WTC11 (cell line): ENCODE measurements at regions not wholly inside any gene's neighbourhood (a gene's known extent, or its start where the extent isn't known, plus 50 kb on each side); places are given as distances from the start of the nearest gene placed in this dataset.

Experiments
- ATAC-seq: fragments of 200-7000 bp; cut with Tn5 transposase; 2 replicates; pipeline ENCODE4 v1.10.0; 2021; ENCODE audit warnings: mild to moderate bottlenecking, moderate library complexity
- CTCF ChIA-PET: fragments of 300-600 bp; sonication (Branson Sonifier 250); formaldehyde crosslinking; loops from one replicate; lab custom pipeline; 2021; ENCODE audit warnings: antibody characterized with exemption; lab: Charles Lee
- POLR2A ChIA-PET: fragments of 350-600 bp; sonication (Branson Sonifier 250); formaldehyde crosslinking; loops from one replicate; lab custom pipeline; 2021; ENCODE audit warnings: antibody characterized with exemption; lab: Charles Lee
- DNase-seq: peaks from one replicate; pipeline ENCODE4 v3.0.0; 2021; ENCODE audit warnings: low spot score
- H3K27ac Mint-ChIP-seq: 2 replicates; pipeline ENCODE4 v1.8.0; 2021; ENCODE audit warnings: mixed read lengths
- H3K27me3 Mint-ChIP-seq: 2 replicates; pipeline ENCODE4 v1.8.0; 2021; ENCODE audit warnings: low read depth, mild to moderate bottlenecking, moderate library complexity, mixed read lengths
- H3K36me3 Mint-ChIP-seq: 2 replicates; pipeline ENCODE4 v1.8.0; 2021; ENCODE audit warnings: mixed read lengths
- H3K4me1 Mint-ChIP-seq: 2 replicates; pipeline ENCODE4 v1.8.0; 2022; ENCODE audit warnings: mixed read lengths
- H3K4me3 Mint-ChIP-seq: 2 replicates; pipeline ENCODE4 v1.8.0; 2021; ENCODE audit warnings: mild to moderate bottlenecking, moderate library complexity, mixed read lengths
- H3K9me3 Mint-ChIP-seq: 2 replicates; pipeline ENCODE4 v1.8.0; 2021; ENCODE audit warnings: mixed read lengths
- AR ChIP-seq: fragments of 250-450 bp; sonication (Bioruptor Pico); IDR thresholded peaks from 2 replicates; pipeline ENCODE4 v1.9.0; 2021; ENCODE audit warnings: mild to moderate bottlenecking
- E2F1 ChIP-seq: sonication (generic); formaldehyde crosslinking; IDR thresholded peaks from 2 replicates; pipeline ENCODE4 v1.8.0; 2022; ENCODE audit warnings: mild to moderate bottlenecking, missing genetic modification reagents
- ELF4 ChIP-seq: sonication (generic); formaldehyde crosslinking; IDR thresholded peaks from 2 replicates; pipeline ENCODE4 v1.8.1; 2022; ENCODE audit warnings: low read depth, mild to moderate bottlenecking, moderate library complexity, missing genetic modification reagents
- ERG ChIP-seq: fragments of 250-450 bp; sonication (Bioruptor Pico); IDR thresholded peaks from 2 replicates; pipeline ENCODE4 v1.8.0; 2021; ENCODE audit warnings: mild to moderate bottlenecking
- FOXJ3 ChIP-seq: sonication (generic); formaldehyde crosslinking; IDR thresholded peaks from 2 replicates; pipeline ENCODE4 v1.9.0; 2021; ENCODE audit warnings: missing genetic modification reagents, mild to moderate bottlenecking, borderline replicate concordance
- FOXP1 ChIP-seq: sonication (generic); formaldehyde crosslinking; IDR thresholded peaks from 2 replicates; pipeline ENCODE4 v1.8.0; 2022; ENCODE audit warnings: missing genetic modification reagents, mild to moderate bottlenecking, moderate library complexity, borderline replicate concordance
- GTF2I ChIP-seq: fragments of 250-450 bp; sonication (Bioruptor Pico); conservative IDR thresholded peaks from 2 replicates; pipeline ENCODE4 v1.4.0; 2021; ENCODE audit warnings: mild to moderate bottlenecking
- HMGA2 ChIP-seq: fragments of 250-450 bp; sonication (Bioruptor Pico); IDR thresholded peaks from 2 replicates; pipeline ENCODE4 v1.4.0; 2021; ENCODE audit warnings: mild to moderate bottlenecking, moderate library complexity
- IRF2 ChIP-seq: sonication (generic); formaldehyde crosslinking; IDR thresholded peaks from 2 replicates; pipeline ENCODE4 v1.8.0; 2022; ENCODE audit warnings: low read depth, missing genetic modification reagents, borderline replicate concordance
- NFATC4 ChIP-seq: fragments of 250-450 bp; sonication (Bioruptor Pico); IDR thresholded peaks from 2 replicates; pipeline ENCODE4 v1.9.0; 2021; ENCODE audit warnings: mild to moderate bottlenecking
- NFE2L1 ChIP-seq: sonication (generic); formaldehyde crosslinking; IDR thresholded peaks from 2 replicates; pipeline ENCODE4 v1.8.1; 2023; ENCODE audit warnings: missing genetic modification reagents
- NFYB ChIP-seq: sonication (generic); formaldehyde crosslinking; conservative IDR thresholded peaks from 2 replicates; pipeline ENCODE4 v1.8.0; 2022; ENCODE audit warnings: low read depth, missing genetic modification reagents
- NR2C2 ChIP-seq: sonication (generic); formaldehyde crosslinking; IDR thresholded peaks from 2 replicates; pipeline ENCODE4 v1.8.0; 2022; ENCODE audit warnings: mild to moderate bottlenecking, missing genetic modification reagents
- NR3C1 ChIP-seq: sonication (generic); formaldehyde crosslinking; conservative IDR thresholded peaks from 2 replicates; pipeline ENCODE4 v1.8.1; 2023; ENCODE audit warnings: low read depth, mild to moderate bottlenecking, missing genetic modification reagents
- PRDM15 ChIP-seq: sonication (generic); formaldehyde crosslinking; IDR thresholded peaks from 2 replicates; pipeline ENCODE4 v1.8.0; 2022; ENCODE audit warnings: missing genetic modification reagents
- RORB ChIP-seq: fragments of 250-450 bp; sonication (Bioruptor Pico); IDR thresholded peaks from 2 replicates; pipeline ENCODE4 v1.9.0; 2021; ENCODE audit warnings: mild to moderate bottlenecking
- TEAD1 ChIP-seq: sonication (generic); formaldehyde crosslinking; IDR thresholded peaks from 2 replicates; pipeline ENCODE4 v1.8.0; 2022; ENCODE audit warnings: mild to moderate bottlenecking, missing genetic modification reagents
- ZBTB21 ChIP-seq: sonication (generic); formaldehyde crosslinking; IDR thresholded peaks from 2 replicates; pipeline ENCODE4 v1.8.1; 2023; ENCODE audit warnings: mild to moderate bottlenecking, missing genetic modification reagents, borderline replicate concordance
- ZNF121 ChIP-seq: sonication (generic); formaldehyde crosslinking; IDR thresholded peaks from 2 replicates; pipeline ENCODE4 v1.8.0; 2023; ENCODE audit warnings: missing genetic modification reagents
- ZNF416 ChIP-seq: fragments of 250-450 bp; sonication (Bioruptor Pico); IDR thresholded peaks from 2 replicates; pipeline ENCODE4 v1.9.0; 2021; ENCODE audit warnings: mild to moderate bottlenecking, inconsistent platforms
- ZNF425 ChIP-seq: fragments of 250-450 bp; sonication (Bioruptor Pico); conservative IDR thresholded peaks from 2 replicates; pipeline ENCODE4 v1.9.0; 2021; ENCODE audit warnings: mild to moderate bottlenecking
- ZNF532 ChIP-seq: fragments of 250-450 bp; sonication (Bioruptor Pico); IDR thresholded peaks from 2 replicates; pipeline ENCODE4 v1.9.0; 2021; ENCODE audit warnings: mild to moderate bottlenecking, borderline replicate concordance
- TF ChIP-seq, protein P1 (sequence below): fragments of 250-450 bp; sonication (Bioruptor Pico); IDR thresholded peaks from 2 replicates; pipeline ENCODE4 v1.9.0; 2021; ENCODE audit warnings: moderate library complexity, mild to moderate bottlenecking, inconsistent platforms, borderline replicate concordance

GRCh38 chrX:51151734-51152133, 180.9 kb upstream of the NUDT10 start (continued):
- TF ChIP-seq PRDM15 (CRISPR knock-in tag) (no peak), GTF2I (CRISPR knock-in tag) (no peak), NFYB (CRISPR knock-in tag) (no peak), ZNF121 (CRISPR knock-in tag) (no peak), ZBTB21 (CRISPR knock-in tag) (no peak), AR (CRISPR knock-in tag) (no peak), E2F1 (CRISPR knock-in tag) (no peak), IRF2 (no peak), ZNF532 (CRISPR knock-in tag) (no peak)
- TF ChIP-seq, protein P1, sequence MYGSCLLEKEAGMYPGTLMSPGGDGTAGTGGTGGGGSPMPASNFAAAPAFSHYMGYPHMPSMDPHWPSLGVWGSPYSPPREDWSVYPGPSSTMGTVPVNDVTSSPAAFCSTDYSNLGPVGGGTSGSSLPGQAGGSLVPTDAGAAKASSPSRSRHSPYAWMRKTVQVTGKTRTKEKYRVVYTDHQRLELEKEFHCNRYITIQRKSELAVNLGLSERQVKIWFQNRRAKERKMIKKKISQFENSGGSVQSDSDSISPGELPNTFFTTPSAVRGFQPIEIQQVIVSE (CRISPR knock-in tag): no peak

- no peak overlapping the region for H3K27ac Mint-ChIP-seq
- H3K36me3 Mint-ChIP-seq: no peaks in the 10 kb centered on the region
- no peaks in the 10 kb centered on the region for H3K27me3 Mint-ChIP-seq
- H3K4me1 Mint-ChIP-seq: no peaks in the 10 kb centered on the region
- DNase-seq (no peak), ATAC-seq (no peak)
- no peaks in the 10 kb centered on the region for H3K9me3 Mint-ChIP-seq
- CTCF ChIA-PET: no interaction called here
- no peak overlapping the region for H3K4me3 Mint-ChIP-seq
- POLR2A ChIA-PET: no interaction called here
- TF ChIP-seq NR2C2 (CRISPR knock-in tag): no peak
- no peak for TF ChIP-seq NFATC4
- no peak for TF ChIP-seq NR3C1
- TF ChIP-seq RORB (CRISPR knock-in tag): no peak
- TF ChIP-seq ELF4 (CRISPR knock-in tag): no peak
- TF ChIP-seq ZNF416 (CRISPR knock-in tag): no peak
- TF ChIP-seq ZNF425 (CRISPR knock-in tag): no peak
- TF ChIP-seq NFE2L1 (CRISPR knock-in tag): no peak
- no peak for TF ChIP-seq HMGA2 (CRISPR knock-in tag)
- no peak for TF ChIP-seq TEAD1 (CRISPR knock-in tag)
- no peak for TF ChIP-seq FOXP1 (CRISPR knock-in tag)
- no peak for TF ChIP-seq ERG
- TF ChIP-seq FOXJ3 (CRISPR knock-in tag): no peak
Observed at GRCh38 chrX:51155157-51155556, 177.5 kb upstream of the NUDT10 start.
